ENCODE measurements at regions not wholly inside any gene's neighbourhood (a gene's known extent, or its start where the extent isn't known, plus 50 kb on each side); places are given as distances from the start of the nearest gene placed in this dataset.

GRCh38 chr13:111850458-111850857, 216.5 kb upstream of the SOX1 start:
- DNase-seq (no peak), ATAC-seq (no peak)
- H3K4me1 ChIP-seq (ENCODE audit: low read depth) = no peaks in the 10 kb centered on the region
- no peaks in the 10 kb centered on the region for H3K36me3 ChIP-seq (ENCODE audit: low read depth)
- intact Hi-C loops (cut with DNase I, micrococcal nuclease) = no loop called here
- no peaks in the 10 kb centered on the region for H3K9me3 ChIP-seq
- H3K4me3 ChIP-seq = no peak overlapping the region
- TF ChIP-seq CTCF (IDR thresholded peaks at IDR 0.05) = no peak

- Histone ChIP-seq H3K9me3 (no peaks in the 10 kb centered on the region), H3K4me1 (ENCODE audit: low read depth) (no peaks in the 10 kb centered on the region), H3K4me3 (no peak overlapping the region), H3K36me3 (ENCODE audit: low read depth) (no peaks in the 10 kb centered on the region)
- DNase-seq (no peak), ATAC-seq (no peak)
- intact Hi-C loops (cut with DNase I, micrococcal nuclease) = no loop called here
- no peak for TF ChIP-seq CTCF (IDR thresholded peaks at IDR 0.05)
These were observed 216.0 kb upstream of the SOX1 start for GRCh38 chr13:111850976-111851375.

DNA sequence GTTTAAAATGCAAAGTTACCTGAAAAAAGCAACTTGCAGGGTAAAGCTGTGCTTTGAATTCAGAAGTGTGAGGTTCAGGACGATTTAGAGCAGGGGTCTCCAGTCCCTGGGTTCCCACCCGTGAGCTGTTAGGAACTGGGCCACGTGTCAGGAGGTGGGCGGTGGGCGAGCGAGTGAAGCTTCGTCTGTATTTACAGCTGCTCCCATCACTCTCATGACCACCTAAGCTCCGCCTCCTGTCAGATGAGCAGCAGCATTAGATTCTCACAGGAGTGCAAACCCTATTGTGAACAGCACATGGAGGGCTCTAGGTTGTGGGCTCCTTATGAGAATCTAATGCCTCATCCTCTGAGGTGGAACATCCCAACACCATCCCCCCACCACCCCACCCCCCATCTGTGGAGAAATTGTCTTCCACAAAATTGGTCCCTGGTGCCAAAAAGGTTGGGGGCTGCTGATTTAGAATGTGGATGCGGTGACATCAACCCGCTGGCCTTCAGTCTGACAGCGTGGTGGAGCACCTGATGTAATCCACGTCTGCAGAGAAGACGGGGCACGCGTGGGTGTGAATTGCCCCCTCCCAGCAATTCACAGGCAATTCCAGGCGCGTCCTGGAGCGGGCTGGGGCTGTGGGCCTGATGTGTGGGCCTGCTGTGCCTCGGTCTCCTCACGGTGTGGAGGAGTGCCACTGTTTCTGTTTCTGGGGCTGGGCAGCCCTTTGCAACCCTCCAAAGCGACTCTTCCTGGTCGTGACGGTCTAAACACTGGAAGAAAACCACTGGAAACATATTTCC, 214.0 kb upstream of the SOX1 start:
- no peak for TF ChIP-seq CTCF (IDR thresholded peaks at IDR 0.05)
- Histone ChIP-seq H3K36me3 (ENCODE audit: low read depth) (no peaks in the 10 kb centered on the region), H3K4me1 (ENCODE audit: low read depth) (no peaks in the 10 kb centered on the region), H3K4me3 (no peak overlapping the region), H3K9me3 (no peaks in the 10 kb centered on the region)
- no peak for ATAC-seq
- intact Hi-C loops (cut with DNase I, micrococcal nuclease) = no loop called here
- DNase-seq = no peak

DNA sequence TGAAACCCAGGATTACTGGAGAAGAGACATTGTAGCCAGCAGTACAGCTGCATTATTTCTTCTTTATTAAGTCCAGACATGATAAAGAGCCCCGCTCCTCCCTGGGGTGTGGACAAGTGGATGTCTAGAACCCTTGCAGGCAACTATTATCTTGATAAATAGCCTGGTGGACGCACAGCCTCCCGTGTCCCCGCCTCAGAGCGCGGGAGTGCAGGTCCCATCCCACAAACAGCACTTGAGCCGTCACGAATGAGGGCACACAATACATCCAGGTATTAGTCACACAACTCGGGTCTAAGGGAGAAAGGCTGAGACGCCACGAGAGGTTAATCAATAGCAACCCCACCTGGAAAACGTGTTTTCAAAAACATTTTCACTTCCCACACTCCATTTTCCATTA, 213.2 kb upstream of the SOX1 start:
- H3K4me3 ChIP-seq = no peak overlapping the region
- H3K36me3 ChIP-seq (ENCODE audit: low read depth) = no peaks in the 10 kb centered on the region
- no peak for TF ChIP-seq CTCF (IDR thresholded peaks at IDR 0.05)
- H3K9me3 ChIP-seq = no peaks in the 10 kb centered on the region
- ATAC-seq = no peak
- intact Hi-C loops (cut with DNase I, micrococcal nuclease) = no loop called here
- H3K4me1 ChIP-seq (ENCODE audit: low read depth) = no peaks in the 10 kb centered on the region
- no peak for DNase-seq

- no peak for DNase-seq
- no peak for ATAC-seq
- H3K4me1 ChIP-seq (ENCODE audit: low read depth) = no peaks in the 10 kb centered on the region
- TF ChIP-seq CTCF (IDR thresholded peaks at IDR 0.05) = no peak
- no peak overlapping the region for H3K4me3 ChIP-seq
- no peaks in the 10 kb centered on the region for H3K9me3 ChIP-seq
- intact Hi-C loops (cut with DNase I, micrococcal nuclease) = no loop called here
- no peaks in the 10 kb centered on the region for H3K36me3 ChIP-seq (ENCODE audit: low read depth)
These were observed 212.5 kb upstream of the SOX1 start for GRCh38 chr13:111854403-111854802.

- TF ChIP-seq CTCF (IDR thresholded peaks at IDR 0.05) = no peak
- H3K36me3 ChIP-seq (ENCODE audit: low read depth) = no peaks in the 10 kb centered on the region
- H3K4me1 ChIP-seq (ENCODE audit: low read depth) = no peaks in the 10 kb centered on the region
- intact Hi-C loops (cut with DNase I, micrococcal nuclease) = no loop called here
- DNase-seq (no peak), ATAC-seq (no peak)
- H3K4me3 ChIP-seq = no peak overlapping the region
- no peaks in the 10 kb centered on the region for H3K9me3 ChIP-seq
These were observed 211.8 kb upstream of the SOX1 start for GRCh38 chr13:111855191-111855590.
